ENCODE measurements at regions not wholly inside any gene's neighbourhood (a gene's known extent, or its start where the extent isn't known, plus 50 kb on each side); places are given as distances from the start of the nearest gene placed in this dataset.
A peak's percentile ranks its signal among the peaks of the same experiment; 100 is the strongest.
"Not testable (repeated sequence)": the region's sequence is repeated elsewhere in the genome, so short reads cannot be mapped to it uniquely, and the experiment has no call there.

- not testable (repeated sequence) for H3K27ac ChIP-seq (ENCODE audit: insufficient read depth, low read length, poor library complexity, severe bottlenecking); H3K27me3 ChIP-seq (replicated peaks; ENCODE audit: control insufficient read depth, insufficient read depth, low read length, poor library complexity, severe bottlenecking); H3K4me1 ChIP-seq (ENCODE audit: control insufficient read depth, insufficient read depth, low read length, poor library complexity, severe bottlenecking); H3K9me3 ChIP-seq (ENCODE audit: control insufficient read depth, low read length); H3K4me3 ChIP-seq (ENCODE audit: insufficient read depth, low read depth, low read length, poor library complexity, severe bottlenecking); DNase-seq; H3K36me3 ChIP-seq (ENCODE audit: control insufficient read depth, insufficient read depth, low read length)
These were observed 171.2 kb upstream of the SLC16A7 start for GRCh38 chr12:59424666-59425065.

- no peak for DNase-seq
- H3K27me3 ChIP-seq (replicated peaks; ENCODE audit: control insufficient read depth, insufficient read depth, low read length, poor library complexity, severe bottlenecking): no peaks in the 10 kb centered on the region
- no peaks in the 10 kb centered on the region for H3K36me3 ChIP-seq (ENCODE audit: control insufficient read depth, insufficient read depth, low read length)
- H3K9me3 ChIP-seq (ENCODE audit: control insufficient read depth, low read length): no peaks in the 10 kb centered on the region
- H3K4me3 ChIP-seq (ENCODE audit: insufficient read depth, low read depth, low read length, poor library complexity, severe bottlenecking): no peak overlapping the region
- H3K4me1 ChIP-seq (ENCODE audit: control insufficient read depth, insufficient read depth, low read length, poor library complexity, severe bottlenecking): no peaks in the 10 kb centered on the region
- no peak overlapping the region for H3K27ac ChIP-seq (ENCODE audit: insufficient read depth, low read length, poor library complexity, severe bottlenecking)
These were observed 181.8 kb upstream of the SLC16A7 start for GRCh38 chr12:59414051-59414450.

GRCh38 chr12:59408431-59408830 is 187.4 kb upstream of the SLC16A7 start:
- H3K36me3 ChIP-seq (ENCODE audit: control insufficient read depth, insufficient read depth, low read length): no peaks in the 10 kb centered on the region
- H3K4me3 ChIP-seq (ENCODE audit: insufficient read depth, low read depth, low read length, poor library complexity, severe bottlenecking): no peak overlapping the region
- H3K27me3 ChIP-seq (replicated peaks; ENCODE audit: control insufficient read depth, insufficient read depth, low read length, poor library complexity, severe bottlenecking): no peaks in the 10 kb centered on the region
- DNase-seq: no peak
- no peaks in the 10 kb centered on the region for H3K4me1 ChIP-seq (ENCODE audit: control insufficient read depth, insufficient read depth, low read length, poor library complexity, severe bottlenecking)
- H3K9me3 ChIP-seq (ENCODE audit: control insufficient read depth, low read length): no peaks in the 10 kb centered on the region
- H3K27ac ChIP-seq (ENCODE audit: insufficient read depth, low read length, poor library complexity, severe bottlenecking): no peak overlapping the region

- no peak overlapping the region for H3K4me3 ChIP-seq (ENCODE audit: insufficient read depth, low read depth, low read length, poor library complexity, severe bottlenecking)
- no peaks in the 10 kb centered on the region for H3K4me1 ChIP-seq (ENCODE audit: control insufficient read depth, insufficient read depth, low read length, poor library complexity, severe bottlenecking)
- no peaks in the 10 kb centered on the region for H3K27me3 ChIP-seq (replicated peaks; ENCODE audit: control insufficient read depth, insufficient read depth, low read length, poor library complexity, severe bottlenecking)
- no peak for DNase-seq
- no peak overlapping the region for H3K27ac ChIP-seq (ENCODE audit: insufficient read depth, low read length, poor library complexity, severe bottlenecking)
- no peaks in the 10 kb centered on the region for H3K36me3 ChIP-seq (ENCODE audit: control insufficient read depth, insufficient read depth, low read length)
- no peaks in the 10 kb centered on the region for H3K9me3 ChIP-seq (ENCODE audit: control insufficient read depth, low read length)
These were observed 188.0 kb upstream of the SLC16A7 start for GRCh38 chr12:59407799-59408198.

- H3K9me3 ChIP-seq (ENCODE audit: control insufficient read depth, low read length): no peaks in the 10 kb centered on the region
- no peaks in the 10 kb centered on the region for H3K4me1 ChIP-seq (ENCODE audit: control insufficient read depth, insufficient read depth, low read length, poor library complexity, severe bottlenecking)
- H3K4me3 ChIP-seq (ENCODE audit: insufficient read depth, low read depth, low read length, poor library complexity, severe bottlenecking): no peak overlapping the region
- H3K36me3 ChIP-seq (ENCODE audit: control insufficient read depth, insufficient read depth, low read length): no peaks in the 10 kb centered on the region
- no peak for DNase-seq
- no peaks in the 10 kb centered on the region for H3K27me3 ChIP-seq (replicated peaks; ENCODE audit: control insufficient read depth, insufficient read depth, low read length, poor library complexity, severe bottlenecking)
- no peak overlapping the region for H3K27ac ChIP-seq (ENCODE audit: insufficient read depth, low read length, poor library complexity, severe bottlenecking)
These were observed 189.8 kb upstream of the SLC16A7 start for GRCh38 chr12:59405992-59406391.

- Histone ChIP-seq H3K4me1 (ENCODE audit: control insufficient read depth, insufficient read depth, low read length, poor library complexity, severe bottlenecking) (no peaks in the 10 kb centered on the region), H3K9me3 (ENCODE audit: control insufficient read depth, low read length) (no peaks in the 10 kb centered on the region), H3K4me3 (ENCODE audit: insufficient read depth, low read depth, low read length, poor library complexity, severe bottlenecking) (no peak overlapping the region), H3K27ac (ENCODE audit: insufficient read depth, low read length, poor library complexity, severe bottlenecking) (no peak overlapping the region), H3K27me3 (replicated peaks; ENCODE audit: control insufficient read depth, insufficient read depth, low read length, poor library complexity, severe bottlenecking) (no peaks in the 10 kb centered on the region), H3K36me3 (ENCODE audit: control insufficient read depth, insufficient read depth, low read length) (no peaks in the 10 kb centered on the region)
- no peak for DNase-seq
These were observed 191.6 kb upstream of the SLC16A7 start for GRCh38 chr12:59404109-59404650.

GRCh38 chr12:59403259-59403932 is 192.4 kb upstream of the SLC16A7 start:
- peak in 1 of 3 donors; percentile 11 for DNase-seq
- H3K4me3 ChIP-seq (ENCODE audit: insufficient read depth, low read depth, low read length, poor library complexity, severe bottlenecking): no peak overlapping the region

GRCh38 chr12:59401862-59402261 is 194.0 kb upstream of the SLC16A7 start:
- Histone ChIP-seq H3K4me3 (ENCODE audit: insufficient read depth, low read depth, low read length, poor library complexity, severe bottlenecking) (no peak overlapping the region), H3K4me1 (ENCODE audit: control insufficient read depth, insufficient read depth, low read length, poor library complexity, severe bottlenecking) (no peaks in the 10 kb centered on the region), H3K27me3 (replicated peaks; ENCODE audit: control insufficient read depth, insufficient read depth, low read length, poor library complexity, severe bottlenecking) (no peaks in the 10 kb centered on the region), H3K9me3 (ENCODE audit: control insufficient read depth, low read length) (no peaks in the 10 kb centered on the region), H3K27ac (ENCODE audit: insufficient read depth, low read length, poor library complexity, severe bottlenecking) (no peak overlapping the region), H3K36me3 (ENCODE audit: control insufficient read depth, insufficient read depth, low read length) (no peaks in the 10 kb centered on the region)
- DNase-seq: no peak

More at GRCh38 chr12:59403259-59403932, 192.4 kb upstream of the SLC16A7 start:
- no peaks in the 10 kb centered on the region for H3K27me3 ChIP-seq (replicated peaks; ENCODE audit: control insufficient read depth, insufficient read depth, low read length, poor library complexity, severe bottlenecking)
- H3K27ac ChIP-seq (ENCODE audit: insufficient read depth, low read length, poor library complexity, severe bottlenecking): no peak overlapping the region
- H3K36me3 ChIP-seq (ENCODE audit: control insufficient read depth, insufficient read depth, low read length): no peaks in the 10 kb centered on the region
- no peaks in the 10 kb centered on the region for H3K9me3 ChIP-seq (ENCODE audit: control insufficient read depth, low read length)
- H3K4me1 ChIP-seq (ENCODE audit: control insufficient read depth, insufficient read depth, low read length, poor library complexity, severe bottlenecking): no peaks in the 10 kb centered on the region

- Histone ChIP-seq H3K27ac (ENCODE audit: insufficient read depth, low read length, poor library complexity, severe bottlenecking) (no peak overlapping the region), H3K36me3 (ENCODE audit: control insufficient read depth, insufficient read depth, low read length) (no peaks in the 10 kb centered on the region), H3K4me3 (ENCODE audit: insufficient read depth, low read depth, low read length, poor library complexity, severe bottlenecking) (no peak overlapping the region), H3K27me3 (replicated peaks; ENCODE audit: control insufficient read depth, insufficient read depth, low read length, poor library complexity, severe bottlenecking) (no peaks in the 10 kb centered on the region), H3K9me3 (ENCODE audit: control insufficient read depth, low read length) (no peaks in the 10 kb centered on the region), H3K4me1 (ENCODE audit: control insufficient read depth, insufficient read depth, low read length, poor library complexity, severe bottlenecking) (no peaks in the 10 kb centered on the region)
- DNase-seq: no peak
These were observed 197.7 kb upstream of the SLC16A7 start for GRCh38 chr12:59398164-59398563.

- Histone ChIP-seq H3K27ac (ENCODE audit: insufficient read depth, low read length, poor library complexity, severe bottlenecking) (no peak overlapping the region), H3K27me3 (replicated peaks; ENCODE audit: control insufficient read depth, insufficient read depth, low read length, poor library complexity, severe bottlenecking) (no peaks in the 10 kb centered on the region), H3K9me3 (ENCODE audit: control insufficient read depth, low read length) (no peaks in the 10 kb centered on the region), H3K4me3 (ENCODE audit: insufficient read depth, low read depth, low read length, poor library complexity, severe bottlenecking) (no peak overlapping the region), H3K4me1 (ENCODE audit: control insufficient read depth, insufficient read depth, low read length, poor library complexity, severe bottlenecking) (no peaks in the 10 kb centered on the region), H3K36me3 (ENCODE audit: control insufficient read depth, insufficient read depth, low read length) (no peaks in the 10 kb centered on the region)
- no peak for DNase-seq
These were observed 198.9 kb upstream of the SLC16A7 start for GRCh38 chr12:59396919-59397318.

Data from effector memory CD4-positive, alpha-beta T cell (primary cell).